Calu3 (cell line): ENCODE measurements at regions not wholly inside any gene's neighbourhood (a gene's known extent, or its start where the extent isn't known, plus 50 kb on each side); places are given as distances from the start of the nearest gene placed in this dataset.

Experiments used
- BruUV-seq: library from RNA; stranded (reverse); fragments of 400-500 nt; replicated peaks from 2 replicates; lab custom pipeline; 2021; lab: Mats Ljungman, UMichigan
- CTCF ChIA-PET: fragments of 300-600 bp; sonication (Branson Sonifier 250); formaldehyde crosslinking; loops from one replicate; lab custom pipeline; 2022; ENCODE audit warnings: antibody characterized with exemption; lab: Charles Lee
- DNase-seq: peaks from one replicate; pipeline ENCODE4 v3.0.0; 2022
- H3K27ac Mint-ChIP-seq: one replicate; pipeline ENCODE4 v1.8.0; 2022; ENCODE audit warnings: mixed read lengths; ENCODE audit not compliant: unreplicated experiment
- H3K27me3 Mint-ChIP-seq: one replicate; pipeline ENCODE4 v1.8.0; 2022; ENCODE audit warnings: mixed read lengths; ENCODE audit not compliant: unreplicated experiment
- H3K36me3 Mint-ChIP-seq: one replicate; pipeline ENCODE4 v1.8.0; 2022; ENCODE audit warnings: mild to moderate bottlenecking, moderate library complexity, mixed read lengths; ENCODE audit not compliant: insufficient read depth, unreplicated experiment
- H3K4me1 Mint-ChIP-seq: one replicate; pipeline ENCODE4 v1.8.0; 2022; ENCODE audit warnings: mild to moderate bottlenecking, low read depth, mixed read lengths; ENCODE audit not compliant: unreplicated experiment
- H3K4me3 Mint-ChIP-seq: one replicate; pipeline ENCODE4 v1.8.0; 2022; ENCODE audit warnings: mild to moderate bottlenecking, low read depth, moderate library complexity, mixed read lengths; ENCODE audit not compliant: unreplicated experiment
- H3K9me3 Mint-ChIP-seq: one replicate; pipeline ENCODE4 v1.8.0; 2022; ENCODE audit warnings: low read depth, mixed read lengths; ENCODE audit not compliant: unreplicated experiment
- CTCF ChIP-seq: fragments of 200-600 bp; IDR thresholded peaks from one replicate; pipeline ENCODE4 v1.8.0; 2022; ENCODE audit warnings: antibody characterized with exemption; ENCODE audit not compliant: unreplicated experiment
- intact Hi-C: fragments of 100-400 bp; cut with micrococcal nuclease; formaldehyde crosslinking; loops from one replicate; pipeline ENCODE4 v1.10.0; 2022; ENCODE audit not compliant: unreplicated experiment

GRCh38 chr13:47064381-47064780 lies 167.5 kb upstream of the HTR2A start:
- H3K27me3 Mint-ChIP-seq: no peaks in the 10 kb centered on the region
- no peak for TF ChIP-seq CTCF
- H3K4me3 Mint-ChIP-seq: no peak overlapping the region
- intact Hi-C loops: no loop called here
- H3K9me3 Mint-ChIP-seq: no peaks in the 10 kb centered on the region
- no TSS peak for BruUV-seq
- no peaks in the 10 kb centered on the region for H3K36me3 Mint-ChIP-seq
- H3K4me1 Mint-ChIP-seq: no peaks in the 10 kb centered on the region
- DNase-seq: no peak
- CTCF ChIA-PET: no interaction called here
- no peak overlapping the region for H3K27ac Mint-ChIP-seq

GRCh38 chr13:47049276-47049989 lies 152.6 kb upstream of the HTR2A start:
- no peak for DNase-seq
- no peaks in the 10 kb centered on the region for H3K4me1 Mint-ChIP-seq
- no peaks in the 10 kb centered on the region for H3K27me3 Mint-ChIP-seq
- CTCF ChIA-PET: no interaction called here
- H3K9me3 Mint-ChIP-seq: no peaks in the 10 kb centered on the region
- BruUV-seq: no TSS peak
- H3K4me3 Mint-ChIP-seq: no peak overlapping the region
- H3K36me3 Mint-ChIP-seq: no peaks in the 10 kb centered on the region
- intact Hi-C loops: no loop called here
- no peak for TF ChIP-seq CTCF
- H3K27ac Mint-ChIP-seq: no peak overlapping the region

GRCh38 chr13:47046706-47047105 lies 149.9 kb upstream of the HTR2A start:
- no peaks in the 10 kb centered on the region for H3K4me1 Mint-ChIP-seq
- H3K27ac Mint-ChIP-seq: no peak overlapping the region
- no peaks in the 10 kb centered on the region for H3K36me3 Mint-ChIP-seq
- TF ChIP-seq CTCF: no peak
- no peak for DNase-seq
- intact Hi-C loops: no loop called here
- no peak overlapping the region for H3K4me3 Mint-ChIP-seq
- H3K9me3 Mint-ChIP-seq: no peaks in the 10 kb centered on the region
- no peaks in the 10 kb centered on the region for H3K27me3 Mint-ChIP-seq
- BruUV-seq: no TSS peak
- CTCF ChIA-PET: no interaction called here

GRCh38 chr13:47044842-47045241 lies 148.0 kb upstream of the HTR2A start:
- Mint-ChIP-seq H3K27me3 (no peaks in the 10 kb centered on the region), H3K9me3 (no peaks in the 10 kb centered on the region), H3K27ac (no peak overlapping the region), H3K4me1 (no peaks in the 10 kb centered on the region), H3K36me3 (no peaks in the 10 kb centered on the region), H3K4me3 (no peak overlapping the region)
- no TSS peak for BruUV-seq
- DNase-seq: no peak
- TF ChIP-seq CTCF: no peak
- intact Hi-C loops: no loop called here
- CTCF ChIA-PET: no interaction called here
